ENCODE measurements at regions not wholly inside any gene's neighbourhood (a gene's known extent, or its start where the extent isn't known, plus 50 kb on each side); places are given as distances from the start of the nearest gene placed in this dataset.

GRCh38 chr2:204280262-204280668 is 265.0 kb upstream of the PARD3B start:
- DNase-seq: no peak

DNA sequence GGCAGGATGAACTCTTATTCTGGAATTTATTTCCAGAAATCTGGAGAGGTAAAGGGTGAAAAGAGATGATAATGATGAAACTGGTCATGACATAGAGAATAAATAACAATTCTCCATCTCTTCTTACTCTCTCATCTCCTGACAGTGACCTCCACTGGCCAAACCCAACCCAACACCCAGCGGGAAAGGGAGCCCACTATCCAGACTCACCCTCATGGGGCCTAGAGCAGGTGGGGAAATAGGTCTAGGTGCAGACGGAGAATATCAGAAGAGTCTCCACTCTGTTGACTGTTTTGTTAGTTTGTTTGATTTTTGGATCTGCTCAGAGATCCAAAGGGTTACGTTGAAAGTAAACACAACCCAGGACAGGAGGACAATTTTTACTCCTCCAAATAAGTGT is 263.2 kb upstream of the PARD3B start:
- DNase-seq: no peak

DNA sequence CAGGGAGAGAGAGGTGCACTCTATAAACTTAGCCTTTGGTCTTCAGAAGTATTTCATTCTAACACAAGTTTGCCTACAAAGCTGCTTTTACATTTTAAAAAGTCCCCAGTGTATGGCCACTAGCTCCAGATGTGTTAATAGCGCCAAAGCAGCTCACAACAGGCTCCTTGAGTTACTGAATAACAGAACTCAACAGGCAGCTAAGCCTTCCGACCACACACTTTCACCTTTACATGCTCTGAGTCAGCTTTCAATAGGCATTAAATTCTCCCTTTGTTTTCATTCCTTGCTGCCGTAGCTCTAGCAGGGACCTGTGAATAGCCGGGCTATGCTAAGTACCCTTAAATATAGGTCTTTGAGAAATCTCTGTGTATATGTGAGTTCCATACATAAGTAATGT is 262.8 kb upstream of the PARD3B start:
- no peak for DNase-seq

- no peak for DNase-seq
Observed at GRCh38 chr2:204289066-204289465, 256.2 kb upstream of the PARD3B start.

GRCh38 chr2:204292439-204292838 is 252.8 kb upstream of the PARD3B start:
- no peak for DNase-seq

DNA sequence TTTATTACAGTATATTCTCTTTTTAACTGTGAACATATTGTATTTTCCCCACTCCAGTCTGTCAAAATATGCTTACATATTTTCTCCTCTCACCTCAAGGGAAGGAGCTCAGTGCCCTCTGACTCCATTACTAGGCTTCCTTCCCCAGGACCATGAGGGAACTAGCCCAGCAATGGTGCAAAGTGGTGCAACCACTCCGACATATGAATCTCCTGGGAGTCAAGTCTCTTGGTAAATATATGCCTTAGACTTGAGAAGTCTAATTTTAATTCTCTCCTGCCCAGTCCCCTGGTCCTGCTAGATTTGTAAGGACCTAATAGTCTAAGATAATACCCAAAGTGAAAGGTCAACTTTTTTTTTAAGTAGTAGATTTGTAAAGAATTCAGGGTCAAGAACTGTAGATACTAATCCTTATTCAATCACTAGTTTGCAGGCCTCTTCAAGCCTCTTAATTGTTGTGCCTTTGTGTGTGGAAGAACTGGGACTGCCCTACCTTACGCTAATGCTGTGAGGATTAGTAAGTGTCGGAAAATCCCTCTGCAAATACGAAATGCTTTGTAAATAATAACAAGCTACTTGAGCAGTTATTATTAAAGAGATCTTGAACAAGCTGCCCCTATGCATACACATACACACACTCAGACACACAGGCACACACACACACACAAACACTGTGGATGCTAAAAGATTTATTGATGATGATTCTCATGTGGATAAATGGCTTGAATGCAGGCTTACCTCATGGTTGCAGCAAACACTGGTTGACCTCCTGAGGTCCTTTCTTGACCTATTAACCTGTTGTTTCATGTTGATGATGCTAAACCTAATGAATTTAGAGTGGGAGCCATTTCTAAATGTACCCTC is 251.2 kb upstream of the PARD3B start:
- no peak for DNase-seq

GRCh38 chr2:204298404-204298803 is 246.9 kb upstream of the PARD3B start:
- no peak for DNase-seq

DNA sequence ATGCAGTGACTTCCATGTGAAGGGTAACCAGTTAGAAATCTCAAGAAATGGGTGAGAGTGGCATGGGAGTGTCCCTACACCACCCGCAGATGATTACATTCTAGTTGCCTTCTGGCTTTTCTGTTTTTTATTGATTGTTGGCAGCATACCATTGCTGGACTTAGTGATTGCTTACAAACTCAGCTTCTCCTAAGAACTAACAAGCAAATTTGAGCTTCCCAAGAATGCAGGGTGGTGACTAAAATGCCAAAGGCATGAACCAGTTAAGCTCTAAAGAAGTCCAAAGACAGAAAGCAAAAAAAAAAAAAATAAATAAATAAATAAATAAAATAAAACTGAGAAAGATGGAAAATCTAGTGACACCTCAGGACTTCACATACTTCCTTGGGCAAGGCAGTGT is 245.5 kb upstream of the PARD3B start:
- DNase-seq: no peak

- no peak for DNase-seq
Observed at GRCh38 chr2:204306667-204307066, 238.6 kb upstream of the PARD3B start.

DNA sequence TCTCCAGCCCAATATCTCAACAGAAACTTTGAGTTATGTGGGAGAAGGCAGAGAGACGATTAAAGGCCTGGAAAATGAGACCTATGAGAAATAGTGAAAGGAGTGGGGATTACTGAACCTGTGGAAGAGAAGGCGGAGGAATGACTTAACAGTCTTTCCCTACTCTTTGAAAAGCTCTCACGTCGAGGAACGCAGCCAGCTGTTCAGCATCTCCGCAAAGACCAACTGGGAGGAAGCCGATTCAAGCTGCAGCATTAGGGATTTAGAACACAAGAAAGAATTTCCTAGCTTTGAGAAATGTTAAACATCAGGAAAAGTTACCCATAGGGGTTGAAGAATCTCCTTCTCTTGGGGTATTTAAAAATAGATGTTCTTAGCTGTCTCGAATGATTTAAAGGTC is 233.2 kb upstream of the PARD3B start:
- DNase-seq: no peak

- no peak for DNase-seq
Observed at GRCh38 chr2:204313256-204313655, 232.0 kb upstream of the PARD3B start.

DNA sequence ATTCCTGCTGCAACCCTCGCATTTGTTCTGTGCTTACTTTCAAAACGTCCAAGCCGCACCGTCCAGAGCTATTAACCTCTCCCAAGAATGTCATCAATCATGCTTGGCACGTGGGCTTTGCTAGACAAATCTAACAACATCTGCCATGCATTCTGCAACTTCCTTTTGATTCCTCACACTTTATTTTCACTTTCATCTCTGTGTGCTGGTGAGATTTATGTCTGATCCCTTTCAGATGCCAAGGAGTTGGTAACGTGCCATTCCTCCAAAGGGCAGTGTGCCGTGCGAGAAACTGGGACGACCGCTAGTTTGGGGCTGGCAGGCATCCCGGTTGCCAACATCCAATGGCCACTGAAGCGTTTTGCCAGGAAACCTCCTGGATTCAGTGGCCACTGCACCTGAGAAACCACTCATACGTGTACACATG is 230.0 kb upstream of the PARD3B start:
- no peak for DNase-seq

DNA sequence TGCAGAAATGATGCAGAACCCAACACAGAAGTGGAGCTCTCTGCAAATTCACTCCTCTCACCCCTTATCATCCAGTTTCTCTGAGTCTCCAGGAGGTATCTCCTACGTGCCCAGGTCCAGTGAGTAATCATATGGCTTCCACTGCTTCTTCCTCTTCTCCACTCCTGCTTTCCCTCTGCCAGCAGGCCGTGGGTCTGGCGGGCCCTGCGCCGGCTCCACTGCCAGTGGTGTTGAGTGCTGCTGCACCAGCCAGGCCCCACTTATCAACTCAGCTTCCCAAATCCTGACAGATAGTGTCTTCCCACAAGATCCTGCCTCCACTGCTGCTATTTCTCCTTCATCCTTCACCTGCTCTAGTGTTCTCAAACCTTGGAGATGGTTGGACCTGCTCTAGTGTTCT is 227.6 kb upstream of the PARD3B start:
- no peak for DNase-seq

- no peak for DNase-seq
Observed at GRCh38 chr2:204321027-204321800, 224.1 kb upstream of the PARD3B start.

DNA sequence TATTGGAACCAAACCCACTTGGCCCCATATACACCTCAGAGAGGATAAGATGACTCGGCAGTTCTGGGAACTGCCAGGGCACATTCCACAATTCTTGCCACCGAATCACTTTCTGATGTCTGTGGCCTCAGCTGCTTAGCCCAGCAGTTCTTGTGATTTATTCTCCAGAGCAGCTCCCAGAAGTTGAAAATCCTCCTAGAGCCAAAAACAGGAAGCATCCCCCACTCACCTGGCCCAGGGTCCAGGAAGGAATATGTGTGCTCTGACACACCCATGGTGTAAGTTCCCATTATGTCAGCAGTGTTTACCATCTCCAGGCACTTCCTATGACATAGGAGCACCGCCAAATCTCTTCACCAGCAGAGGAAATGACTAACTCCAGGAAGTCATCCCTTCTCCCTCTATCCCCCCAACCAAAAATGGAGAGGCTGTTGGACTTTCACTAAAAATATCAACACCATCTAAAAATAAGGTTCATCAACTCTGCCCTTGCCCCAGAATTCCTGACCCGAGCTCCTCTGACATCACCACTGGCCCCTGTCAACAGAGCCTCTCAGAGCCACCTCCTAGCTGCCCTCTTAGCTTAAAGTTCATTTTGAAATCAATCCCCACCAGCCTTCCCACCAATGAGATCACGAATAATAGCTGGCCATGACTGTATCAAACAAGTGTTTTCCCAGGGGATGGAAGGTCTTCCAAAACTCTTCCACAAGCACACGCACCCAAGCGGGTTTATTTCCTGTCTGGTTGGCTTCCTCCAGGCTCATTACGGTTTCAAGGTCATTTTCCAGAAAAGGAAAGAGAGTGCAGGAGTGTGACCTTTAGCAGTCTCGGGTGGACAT is 223.1 kb upstream of the PARD3B start:
- DNase-seq: no peak

DNA sequence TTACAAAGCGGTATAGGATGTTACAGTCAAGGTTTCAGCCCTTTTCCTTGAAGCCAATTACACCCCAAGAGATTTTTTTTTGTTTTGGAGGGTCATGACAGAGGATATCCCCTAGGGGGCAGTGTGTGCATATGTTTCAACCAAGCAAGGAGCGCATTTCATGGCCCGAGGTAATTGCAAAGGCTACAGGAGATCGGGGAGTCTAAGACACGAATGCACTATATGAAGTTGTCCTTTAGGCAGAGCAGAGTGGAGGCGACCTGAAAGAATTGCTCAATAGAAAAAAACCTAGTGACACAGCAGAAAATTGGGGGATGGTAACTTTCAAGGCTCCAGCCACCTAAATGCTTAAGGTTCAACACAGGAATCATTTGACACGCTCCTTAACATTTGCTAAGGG is 219.8 kb upstream of the PARD3B start:
- DNase-seq: no peak

GRCh38 chr2:204328373-204328772 is 216.9 kb upstream of the PARD3B start:
- DNase-seq: no peak

- DNase-seq: no peak
Observed at GRCh38 chr2:204329016-204329415, 216.3 kb upstream of the PARD3B start.

DNA sequence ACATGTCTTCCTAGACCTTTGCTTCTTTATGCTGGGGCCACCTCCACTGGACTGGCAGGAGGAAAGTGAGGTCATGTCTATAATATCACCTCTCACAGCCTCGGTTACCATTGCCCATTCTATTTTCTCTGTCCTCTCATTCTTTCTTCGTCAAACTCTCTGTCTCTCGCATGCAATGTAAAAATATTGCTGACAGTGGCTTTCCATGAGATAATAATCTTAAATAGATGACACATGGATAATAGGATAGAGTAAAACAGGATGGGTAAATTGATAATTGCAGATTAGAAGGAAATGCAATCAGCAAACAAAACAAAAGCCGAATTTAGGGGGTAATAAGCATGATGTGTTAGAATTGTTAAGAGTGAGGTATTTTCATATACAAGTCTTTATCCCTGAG is 215.7 kb upstream of the PARD3B start:
- DNase-seq: no peak

GRCh38 chr2:204331180-204331579 is 214.1 kb upstream of the PARD3B start:
- no peak for DNase-seq

DNA sequence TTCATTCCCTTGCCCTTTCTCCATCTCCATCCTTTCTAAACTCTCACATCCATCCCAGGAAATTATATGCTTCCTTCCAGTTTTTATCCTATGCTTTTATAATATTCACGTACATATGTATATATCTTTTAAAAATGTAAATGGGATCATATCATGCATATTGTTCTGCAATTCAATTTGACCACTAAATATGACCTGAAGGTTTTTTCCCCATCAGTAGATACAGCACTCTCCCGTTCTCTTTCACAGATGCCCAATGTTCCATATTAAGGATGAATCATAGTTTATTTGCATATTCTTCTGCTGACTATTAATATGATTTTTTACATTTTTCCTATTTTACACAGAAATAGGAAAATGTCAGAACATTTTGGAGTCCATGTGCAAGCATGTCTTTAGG is 213.3 kb upstream of the PARD3B start:
- DNase-seq: no peak

DNA sequence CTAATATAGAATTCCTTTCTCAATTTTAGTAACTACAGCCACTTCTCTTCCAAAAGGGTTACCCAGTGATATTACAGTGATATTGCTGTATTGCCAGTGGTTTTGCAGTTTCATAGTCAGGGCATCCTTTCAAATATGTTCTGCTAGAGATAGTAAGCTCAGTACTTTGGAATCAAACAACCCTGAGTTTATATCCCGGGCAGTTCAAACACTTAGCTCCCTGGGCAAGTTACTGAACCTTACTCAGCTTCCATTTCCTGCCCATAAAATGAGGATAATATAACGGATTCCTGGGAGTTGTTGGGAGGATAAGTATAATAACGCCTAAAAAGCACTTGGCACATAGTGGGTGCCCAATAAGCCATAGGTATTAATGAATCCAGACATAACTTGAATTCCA is 212.6 kb upstream of the PARD3B start:
- DNase-seq: no peak

GRCh38 chr2:204333861-204334260 is 211.4 kb upstream of the PARD3B start:
- no peak for DNase-seq

Data from CD4-positive, alpha-beta T cell treated with Interferon gamma for 1 hour (primary cell).